ENCODE measurements at regions not wholly inside any gene's neighbourhood (a gene's known extent, or its start where the extent isn't known, plus 50 kb on each side); places are given as distances from the start of the nearest gene placed in this dataset.

- no peak for DNase-seq
- Mint-ChIP-seq H3K4me3 (no peak overlapping the region), H3K36me3 (ENCODE audit: low read depth) (peaks cover 2% of the 10 kb centered on the region), H3K4me1 (no peaks in the 10 kb centered on the region), H3K27ac (no peak overlapping the region), H3K27me3 (peaks cover 7% of the 10 kb centered on the region)
- H3K9me3 ChIP-seq (ENCODE audit: control insufficient read depth, low read length, poor library complexity, severe bottlenecking), result no peaks in the 10 kb centered on the region
- ATAC-seq, result no peak
These were observed 574.5 kb upstream of the KCNMB2 start for GRCh38 chr3:177961784-177962183.

GRCh38 chr3:177966493-177966892 is 569.7 kb upstream of the KCNMB2 start:
- no peaks in the 10 kb centered on the region for H3K9me3 ChIP-seq (ENCODE audit: control insufficient read depth, low read length, poor library complexity, severe bottlenecking)
- Mint-ChIP-seq H3K4me1 (no peaks in the 10 kb centered on the region), H3K27me3 (peaks cover 4% of the 10 kb centered on the region), H3K4me3 (no peak overlapping the region), H3K27ac (no peak overlapping the region), H3K36me3 (ENCODE audit: low read depth) (peaks cover 2% of the 10 kb centered on the region)
- ATAC-seq (no peak), DNase-seq (no peak)

GRCh38 chr3:177968891-177969290 is 567.3 kb upstream of the KCNMB2 start:
- Mint-ChIP-seq H3K4me1 (no peaks in the 10 kb centered on the region), H3K36me3 (ENCODE audit: low read depth) (peaks cover 2% of the 10 kb centered on the region), H3K27ac (no peak overlapping the region), H3K27me3 (no peaks in the 10 kb centered on the region), H3K4me3 (no peak overlapping the region)
- no peak for DNase-seq
- no peaks in the 10 kb centered on the region for H3K9me3 ChIP-seq (ENCODE audit: control insufficient read depth, low read length, poor library complexity, severe bottlenecking)
- no peak for ATAC-seq

GRCh38 chr3:177973241-177973840 is 562.9 kb upstream of the KCNMB2 start:
- Mint-ChIP-seq H3K27me3 (no peaks in the 10 kb centered on the region), H3K4me3 (no peak overlapping the region), H3K27ac (no peak overlapping the region), H3K4me1 (no peaks in the 10 kb centered on the region), H3K36me3 (ENCODE audit: low read depth) (no peaks in the 10 kb centered on the region)
- DNase-seq (no peak), ATAC-seq (no peak)
- H3K9me3 ChIP-seq (ENCODE audit: control insufficient read depth, low read length, poor library complexity, severe bottlenecking), result no peaks in the 10 kb centered on the region

GRCh38 chr3:177976241-177976640 is 560.0 kb upstream of the KCNMB2 start:
- Mint-ChIP-seq H3K4me3 (no peak overlapping the region), H3K36me3 (ENCODE audit: low read depth) (no peaks in the 10 kb centered on the region), H3K27me3 (no peaks in the 10 kb centered on the region), H3K27ac (no peak overlapping the region), H3K4me1 (no peaks in the 10 kb centered on the region)
- no peak for ATAC-seq
- no peaks in the 10 kb centered on the region for H3K9me3 ChIP-seq (ENCODE audit: control insufficient read depth, low read length, poor library complexity, severe bottlenecking)
- DNase-seq, result no peak

GRCh38 chr3:177976866-177977265 is 559.4 kb upstream of the KCNMB2 start:
- no peaks in the 10 kb centered on the region for H3K9me3 ChIP-seq (ENCODE audit: control insufficient read depth, low read length, poor library complexity, severe bottlenecking)
- no peak overlapping the region for H3K4me3 Mint-ChIP-seq
- DNase-seq, result no peak
- no peak for ATAC-seq
- H3K4me1 Mint-ChIP-seq, result no peaks in the 10 kb centered on the region
- H3K27me3 Mint-ChIP-seq, result no peaks in the 10 kb centered on the region
- no peak overlapping the region for H3K27ac Mint-ChIP-seq
- no peaks in the 10 kb centered on the region for H3K36me3 Mint-ChIP-seq (ENCODE audit: low read depth)

GRCh38 chr3:177977381-177978158 is 558.7 kb upstream of the KCNMB2 start:
- H3K9me3 ChIP-seq (ENCODE audit: control insufficient read depth, low read length, poor library complexity, severe bottlenecking), result no peaks in the 10 kb centered on the region
- Mint-ChIP-seq H3K4me1 (no peaks in the 10 kb centered on the region), H3K27ac (no peak overlapping the region), H3K36me3 (ENCODE audit: low read depth) (no peaks in the 10 kb centered on the region), H3K4me3 (no peak overlapping the region), H3K27me3 (no peaks in the 10 kb centered on the region)
- no peak for DNase-seq
- ATAC-seq, result no peak

GRCh38 chr3:177978946-177979345 is 557.3 kb upstream of the KCNMB2 start:
- no peaks in the 10 kb centered on the region for H3K9me3 ChIP-seq (ENCODE audit: control insufficient read depth, low read length, poor library complexity, severe bottlenecking)
- ATAC-seq, result no peak
- no peaks in the 10 kb centered on the region for H3K4me1 Mint-ChIP-seq
- no peak for DNase-seq
- H3K27ac Mint-ChIP-seq, result no peak overlapping the region
- no peak overlapping the region for H3K4me3 Mint-ChIP-seq
- no peaks in the 10 kb centered on the region for H3K36me3 Mint-ChIP-seq (ENCODE audit: low read depth)
- no peaks in the 10 kb centered on the region for H3K27me3 Mint-ChIP-seq

GRCh38 chr3:177979703-177980102 is 556.5 kb upstream of the KCNMB2 start:
- H3K9me3 ChIP-seq (ENCODE audit: control insufficient read depth, low read length, poor library complexity, severe bottlenecking), result no peaks in the 10 kb centered on the region
- Mint-ChIP-seq H3K27me3 (no peaks in the 10 kb centered on the region), H3K27ac (no peak overlapping the region), H3K4me3 (no peak overlapping the region), H3K4me1 (no peaks in the 10 kb centered on the region), H3K36me3 (ENCODE audit: low read depth) (no peaks in the 10 kb centered on the region)
- no peak for ATAC-seq
- no peak for DNase-seq

GRCh38 chr3:177981576-177981975 is 554.7 kb upstream of the KCNMB2 start:
- DNase-seq, result no peak
- Mint-ChIP-seq H3K4me1 (no peaks in the 10 kb centered on the region), H3K4me3 (no peak overlapping the region), H3K27ac (no peak overlapping the region), H3K36me3 (ENCODE audit: low read depth) (peaks cover 2% of the 10 kb centered on the region), H3K27me3 (no peaks in the 10 kb centered on the region)
- H3K9me3 ChIP-seq (ENCODE audit: control insufficient read depth, low read length, poor library complexity, severe bottlenecking), result no peaks in the 10 kb centered on the region
- ATAC-seq, result no peak

GRCh38 chr3:177982034-177982433 is 554.2 kb upstream of the KCNMB2 start:
- Mint-ChIP-seq H3K4me1 (no peaks in the 10 kb centered on the region), H3K27ac (no peak overlapping the region), H3K4me3 (no peak overlapping the region), H3K36me3 (ENCODE audit: low read depth) (peaks cover 2% of the 10 kb centered on the region), H3K27me3 (no peaks in the 10 kb centered on the region)
- H3K9me3 ChIP-seq (ENCODE audit: control insufficient read depth, low read length, poor library complexity, severe bottlenecking), result no peaks in the 10 kb centered on the region
- ATAC-seq (no peak), DNase-seq (no peak)

GRCh38 chr3:177983320-177983719 is 552.9 kb upstream of the KCNMB2 start:
- Mint-ChIP-seq H3K4me3 (no peak overlapping the region), H3K36me3 (ENCODE audit: low read depth) (peaks cover 2% of the 10 kb centered on the region), H3K4me1 (no peaks in the 10 kb centered on the region), H3K27ac (no peak overlapping the region), H3K27me3 (no peaks in the 10 kb centered on the region)
- H3K9me3 ChIP-seq (ENCODE audit: control insufficient read depth, low read length, poor library complexity, severe bottlenecking), result no peaks in the 10 kb centered on the region
- no peak for ATAC-seq
- no peak for DNase-seq

- no peaks in the 10 kb centered on the region for H3K9me3 ChIP-seq (ENCODE audit: control insufficient read depth, low read length, poor library complexity, severe bottlenecking)
- Mint-ChIP-seq H3K4me3 (no peak overlapping the region), H3K27ac (no peak overlapping the region), H3K27me3 (no peaks in the 10 kb centered on the region), H3K36me3 (ENCODE audit: low read depth) (no peaks in the 10 kb centered on the region), H3K4me1 (peaks cover 3% of the 10 kb centered on the region)
- ATAC-seq (no peak), DNase-seq (no peak)
These were observed 543.0 kb upstream of the KCNMB2 start for GRCh38 chr3:177992993-177993970.
